T-cell (primary cell): ENCODE measurements at regions not wholly inside any gene's neighbourhood (a gene's known extent, or its start where the extent isn't known, plus 50 kb on each side); places are given as distances from the start of the nearest gene placed in this dataset.

Experiments
- ATAC-seq, 4 experiments: fragments of 200-7000 bp in 3 of 4; fragments of 150-1000 bp in 1 of 4; cut with Tn5 transposase; replicated peaks in 1 of 4; 1 replicate in 3 of 4; 2 replicates in 1 of 4; pipeline ENCODE4 v1.10.0; 2021; ENCODE audit warnings: moderate library complexity in 3 of 4, mild to moderate bottlenecking in 2 of 4, moderate number of reproducible peaks in 1 of 4
- CTCF ChIA-PET, 2 donors: fragments of 300-600 bp; sonication (Branson Sonifier 250); formaldehyde crosslinking; loops; one replicate each; lab custom pipeline; 2022; ENCODE audit warnings: antibody characterized with exemption in 2 of 2; lab: Charles Lee
- POLR2A ChIA-PET, 2 donors: fragments of 300-600 bp; sonication (Branson Sonifier 250); formaldehyde crosslinking; loops; one replicate each; lab custom pipeline; 2022; ENCODE audit warnings: antibody characterized with exemption in 2 of 2; lab: Charles Lee
- DNase-seq, 35 experiments: peaks; one replicate each; pipeline versions ENCODE4 v3.0.0 to v3.0.0-alpha.2; 2013 to 2023
- H3K27ac ChIP-seq: one replicate; pipeline ENCODE4 v1.5.1; 2013; ENCODE audit warnings: low read length
- H3K27me3 ChIP-seq, 2 experiments: replicated peaks in 1 of 2; 1 replicate in 1 of 2; 2 replicates in 1 of 2; pipeline versions ENCODE4 v1.6.1 to v1.7.0; 2013; ENCODE audit warnings: low read length in 1 of 2, mixed read lengths in 1 of 2; ENCODE audit not compliant: control insufficient read depth in 2 of 2, insufficient read depth in 2 of 2; ENCODE audit errors: extremely low read depth in 1 of 2
- H3K36me3 ChIP-seq, 2 donors: 1 replicate in 1 of 2; 2 replicates in 1 of 2; pipeline versions ENCODE4 v1.6.1 to v1.7.0; 2013; ENCODE audit warnings: low read length in 1 of 2; ENCODE audit not compliant: control insufficient read depth in 2 of 2, insufficient read depth in 1 of 2; ENCODE audit errors: extremely low read depth in 1 of 2
- H3K4me1 ChIP-seq, 2 experiments: 1 replicate in 1 of 2; 2 replicates in 1 of 2; pipeline versions ENCODE4 v1.6.1 to v1.7.0; 2013; ENCODE audit warnings: low read length in 2 of 2, mixed read lengths in 1 of 2; ENCODE audit not compliant: insufficient read depth in 2 of 2, control insufficient read depth in 1 of 2; ENCODE audit errors: extremely low read depth in 1 of 2
- H3K4me3 ChIP-seq, 2 donors: 1 replicate in 1 of 2; 2 replicates in 1 of 2; pipeline versions ENCODE4 v1.5.1 to v1.7.0; 2013; ENCODE audit warnings: mild to moderate bottlenecking in 2 of 2, low read length in 1 of 2, moderate library complexity in 1 of 2; ENCODE audit not compliant: control insufficient read depth in 1 of 2; ENCODE audit errors: extremely low read depth in 1 of 2
- H3K9me3 ChIP-seq: 2 replicates; pipeline ENCODE4 v1.7.0; 2013
- H3K27ac Mint-ChIP-seq, 2 donors: one replicate each; pipeline ENCODE4 v1.8.0; 2020 to 2021; ENCODE audit warnings: mild to moderate bottlenecking in 2 of 2, mixed read lengths in 2 of 2
- H3K27me3 Mint-ChIP-seq, 2 donors: one replicate each; pipeline ENCODE4 v1.8.0; 2021 to 2022; ENCODE audit warnings: mixed read lengths in 2 of 2
- H3K36me3 Mint-ChIP-seq: one replicate; pipeline ENCODE4 v1.8.0; 2021; ENCODE audit warnings: mixed read lengths
- H3K4me1 Mint-ChIP-seq, 3 donors: one replicate each; pipeline ENCODE4 v1.8.0; 2020 to 2022; ENCODE audit warnings: mixed read lengths in 3 of 3, mild to moderate bottlenecking in 1 of 3
- H3K4me3 Mint-ChIP-seq, 3 donors: one replicate each; pipeline ENCODE4 v1.8.0; 2020 to 2022; ENCODE audit warnings: mild to moderate bottlenecking in 3 of 3, mixed read lengths in 3 of 3, moderate library complexity in 3 of 3
- H3K9me3 Mint-ChIP-seq, 3 donors: one replicate each; pipeline ENCODE4 v1.8.0; 2020 to 2022; ENCODE audit warnings: mixed read lengths in 3 of 3
- WGBS: methylation state at CpG from one replicate; pipeline ENCODE4 v1.1.5; 2013; ENCODE audit warnings: missing lambda C conversion rate; ENCODE audit not compliant: insufficient coverage; 5-methylcytosine and 5-hydroxymethylcytosine counted together

DNA sequence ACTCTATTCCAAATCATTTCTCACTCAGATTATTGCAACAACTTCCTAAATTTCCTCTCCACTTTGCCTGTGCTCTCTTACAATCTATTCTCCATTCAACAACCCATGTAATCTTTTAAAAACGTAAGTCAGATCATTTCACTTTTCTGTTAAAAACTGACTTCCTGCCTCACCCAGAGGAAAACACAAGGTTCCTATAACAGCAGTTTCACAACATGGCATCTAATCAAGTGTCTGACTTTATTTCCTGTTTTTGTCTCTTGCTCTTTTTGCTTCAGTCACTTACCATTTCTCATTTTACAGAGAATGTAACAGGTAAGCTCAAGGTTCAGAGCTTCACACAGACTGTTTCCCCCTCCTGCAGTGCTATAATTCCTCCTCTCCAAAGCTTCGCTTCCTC lies 560.7 kb downstream of the LRRIQ3 start:
- no peak overlapping the region for H3K4me3 ChIP-seq
- POLR2A ChIA-PET, result no interaction called here
- no peak overlapping the region for H3K4me3 Mint-ChIP-seq
- no peaks in the 10 kb centered on the region for H3K9me3 ChIP-seq
- H3K36me3 Mint-ChIP-seq, result no peaks in the 10 kb centered on the region
- no peak for DNase-seq
- no peak overlapping the region for H3K27ac Mint-ChIP-seq
- no peaks in the 10 kb centered on the region for H3K27me3 Mint-ChIP-seq
- H3K4me1 Mint-ChIP-seq, result no peaks in the 10 kb centered on the region
- H3K4me1 ChIP-seq, result no peaks in the 10 kb centered on the region
- no peaks in the 10 kb centered on the region for H3K27me3 ChIP-seq
- H3K27ac ChIP-seq, result no peak overlapping the region
- H3K36me3 ChIP-seq, result no peaks in the 10 kb centered on the region
- 57% methylated on average over 2 of the region's 2 CpGs for WGBS
- CTCF ChIA-PET, result interaction anchor here in 1 of 2 donors (0.6 kb wide), 1 partner anchor 136 kb away, joined by 8 read pairs; no protein-coding TSS in a partner anchor
- ATAC-seq, result no peak
- H3K9me3 Mint-ChIP-seq, result peaks cover 0 to 12% (median 3%) of the 10 kb centered on the region in 3 donors

DNA sequence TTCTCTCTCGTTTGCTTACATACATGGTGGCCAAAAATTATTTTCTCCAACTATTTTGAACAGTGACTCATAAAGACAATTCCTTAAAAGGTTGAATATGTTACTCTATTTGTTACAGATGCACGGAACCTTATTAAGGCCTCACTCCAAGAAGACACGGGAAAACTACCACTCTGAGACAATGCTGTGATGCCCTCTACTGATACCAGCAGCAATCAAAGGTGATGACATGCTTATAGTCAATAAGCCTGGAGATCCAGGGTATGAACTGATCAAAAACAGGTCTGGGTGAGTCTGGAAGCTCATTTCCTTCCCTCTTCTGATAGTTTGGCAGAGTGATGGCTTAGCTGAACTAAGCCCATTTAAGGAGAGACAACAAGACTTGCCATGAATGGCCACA lies 563.0 kb downstream of the LRRIQ3 start:
- Mint-ChIP-seq H3K4me3 (no peak overlapping the region), H3K9me3 (peaks cover 0 to 12% (median 9%) of the 10 kb centered on the region in 3 donors), H3K4me1 (no peaks in the 10 kb centered on the region), H3K36me3 (no peaks in the 10 kb centered on the region), H3K27me3 (no peaks in the 10 kb centered on the region), H3K27ac (no peak overlapping the region)
- ChIA-PET POLR2A (no interaction called here), CTCF (no interaction called here)
- no peaks in the 10 kb centered on the region for H3K27me3 ChIP-seq
- WGBS, result 71% methylated on average over 2 of the region's 3 CpGs
- no peak overlapping the region for H3K27ac ChIP-seq
- no peak overlapping the region for H3K4me3 ChIP-seq
- DNase-seq, result no peak
- no peak for ATAC-seq
- H3K4me1 ChIP-seq, result no peaks in the 10 kb centered on the region
- H3K36me3 ChIP-seq, result no peaks in the 10 kb centered on the region
- no peaks in the 10 kb centered on the region for H3K9me3 ChIP-seq

DNA sequence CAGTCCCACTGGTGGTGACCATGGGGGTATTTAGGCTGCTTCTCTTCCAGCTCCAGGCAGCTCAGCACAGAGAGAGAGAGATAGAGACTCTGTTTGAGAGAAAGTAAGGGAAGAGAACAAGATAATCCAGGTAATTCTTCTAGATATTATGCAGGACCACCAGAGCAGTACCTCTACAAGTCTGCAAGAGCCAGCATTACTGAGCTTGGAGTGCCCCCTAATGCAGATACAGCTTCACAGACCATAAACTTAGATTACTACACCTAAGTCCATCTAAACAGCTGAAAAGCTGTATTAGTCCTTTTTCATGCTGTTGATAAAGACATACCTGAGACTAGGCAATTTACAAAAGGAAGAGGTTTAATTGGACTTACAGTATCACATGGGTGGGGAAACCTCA lies 570.3 kb downstream of the LRRIQ3 start:
- POLR2A ChIA-PET, result no interaction called here
- Mint-ChIP-seq H3K27me3 (no peaks in the 10 kb centered on the region), H3K9me3 (peaks cover 4 to 23% (median 17%) of the 10 kb centered on the region in 3 donors), H3K4me3 (no peak overlapping the region), H3K36me3 (no peaks in the 10 kb centered on the region), H3K4me1 (no peaks in the 10 kb centered on the region), H3K27ac (no peak overlapping the region)
- no peaks in the 10 kb centered on the region for H3K36me3 ChIP-seq
- CTCF ChIA-PET, result no interaction called here
- DNase-seq (no peak), ATAC-seq (no peak)
- H3K4me1 ChIP-seq, result no peaks in the 10 kb centered on the region
- no peak overlapping the region for H3K27ac ChIP-seq
- no peaks in the 10 kb centered on the region for H3K27me3 ChIP-seq
- H3K9me3 ChIP-seq, result no peaks in the 10 kb centered on the region
- H3K4me3 ChIP-seq, result no peak overlapping the region

DNA sequence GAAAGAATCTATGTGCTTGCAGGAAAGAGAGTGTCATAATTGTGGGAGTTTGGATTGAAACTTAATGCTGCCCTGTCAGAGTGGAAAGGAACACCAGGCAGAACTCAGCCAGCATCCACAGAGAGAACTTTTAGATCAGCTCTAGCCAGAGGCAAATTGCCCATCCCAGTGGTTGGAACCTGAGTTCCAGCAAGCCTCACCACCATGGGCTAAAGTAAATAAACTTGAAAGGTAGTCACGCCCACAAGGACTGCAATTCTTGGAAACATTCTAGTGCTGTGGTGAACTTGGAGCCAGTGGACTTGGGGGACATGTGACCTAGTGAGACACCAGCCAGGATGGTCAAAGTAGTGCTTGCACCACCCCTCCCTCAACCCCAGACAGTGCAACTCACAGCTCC lies 571.6 kb downstream of the LRRIQ3 start:
- Mint-ChIP-seq H3K9me3 (peaks cover 4 to 23% (median 17%) of the 10 kb centered on the region in 3 donors), H3K27ac (no peak overlapping the region), H3K4me3 (no peak overlapping the region), H3K4me1 (no peaks in the 10 kb centered on the region), H3K36me3 (no peaks in the 10 kb centered on the region), H3K27me3 (no peaks in the 10 kb centered on the region)
- ATAC-seq, result no peak
- DNase-seq, result no peak
- H3K4me1 ChIP-seq, result no peaks in the 10 kb centered on the region
- ChIA-PET POLR2A (no interaction called here), CTCF (no interaction called here)
- H3K9me3 ChIP-seq, result no peaks in the 10 kb centered on the region
- H3K27ac ChIP-seq, result no peak overlapping the region
- no CpG with 5 or more reads among the region's 1 CpG for WGBS
- no peaks in the 10 kb centered on the region for H3K27me3 ChIP-seq
- no peaks in the 10 kb centered on the region for H3K36me3 ChIP-seq
- H3K4me3 ChIP-seq, result no peak overlapping the region

GRCh38 chr1:73623946-73624345 lies 574.0 kb downstream of the LRRIQ3 start:
- H3K9me3 ChIP-seq, result no peaks in the 10 kb centered on the region
- Mint-ChIP-seq H3K4me1 (no peaks in the 10 kb centered on the region), H3K27me3 (no peaks in the 10 kb centered on the region), H3K36me3 (no peaks in the 10 kb centered on the region), H3K27ac (no peak overlapping the region), H3K9me3 (peaks cover 4 to 24% (median 5%) of the 10 kb centered on the region in 3 donors), H3K4me3 (no peak overlapping the region)
- CTCF ChIA-PET, result no interaction called here
- no peaks in the 10 kb centered on the region for H3K27me3 ChIP-seq
- no CpG with 5 or more reads among the region's 1 CpG for WGBS
- no peak for DNase-seq
- H3K4me3 ChIP-seq, result no peak overlapping the region
- POLR2A ChIA-PET, result no interaction called here
- no peak overlapping the region for H3K27ac ChIP-seq
- no peak for ATAC-seq
- no peaks in the 10 kb centered on the region for H3K4me1 ChIP-seq
- H3K36me3 ChIP-seq, result no peaks in the 10 kb centered on the region

DNA sequence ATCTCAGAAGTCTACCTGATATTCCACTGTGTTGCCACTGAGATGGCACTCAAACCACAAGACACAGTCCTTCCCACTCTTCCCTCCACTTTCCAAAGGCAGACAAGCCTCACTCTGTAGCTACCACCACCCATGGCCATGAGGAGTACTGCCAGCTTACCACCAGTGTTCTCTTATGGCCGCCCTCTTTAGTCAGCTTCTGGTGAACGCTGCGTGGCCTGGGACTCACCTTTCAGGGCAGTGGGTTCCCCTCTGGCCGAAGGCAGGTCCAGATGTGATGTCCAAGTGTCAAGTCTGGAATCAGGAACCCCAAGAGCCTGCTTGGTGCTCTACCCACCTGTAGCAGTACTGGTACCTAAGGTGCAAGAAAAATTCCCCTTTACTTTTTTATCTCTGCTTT lies 580.8 kb downstream of the LRRIQ3 start:
- H3K4me3 Mint-ChIP-seq, result no peak overlapping the region
- H3K27me3 ChIP-seq, result no peaks in the 10 kb centered on the region
- H3K4me1 Mint-ChIP-seq, result no peaks in the 10 kb centered on the region
- H3K9me3 Mint-ChIP-seq, result peaks cover 0 to 10% (median 7%) of the 10 kb centered on the region in 3 donors
- H3K4me3 ChIP-seq, result no peak overlapping the region
- no peaks in the 10 kb centered on the region for H3K9me3 ChIP-seq
- ChIA-PET CTCF (no interaction called here), POLR2A (no interaction called here)
- ATAC-seq, result no peak
- H3K36me3 Mint-ChIP-seq, result no peaks in the 10 kb centered on the region
- H3K4me1 ChIP-seq, result no peaks in the 10 kb centered on the region
- H3K27ac Mint-ChIP-seq, result no peak overlapping the region
- H3K27me3 Mint-ChIP-seq, result no peaks in the 10 kb centered on the region
- WGBS, result 73% methylated on average over 3 of the region's 4 CpGs
- H3K27ac ChIP-seq, result no peak overlapping the region
- no peak for DNase-seq
- no peaks in the 10 kb centered on the region for H3K36me3 ChIP-seq

- ChIA-PET CTCF (interaction anchor here in 1 of 2 donors (0.6 kb wide), 1 partner anchor 67 kb away, joined by 4 read pairs; no protein-coding TSS in a partner anchor), POLR2A (no interaction called here)
- Histone ChIP-seq H3K27ac (no peak overlapping the region), H3K4me1 (no peaks in the 10 kb centered on the region), H3K9me3 (no peaks in the 10 kb centered on the region), H3K36me3 (no peaks in the 10 kb centered on the region), H3K27me3 (no peaks in the 10 kb centered on the region), H3K4me3 (no peak overlapping the region)
- H3K4me1 Mint-ChIP-seq, result no peaks in the 10 kb centered on the region
- H3K27ac Mint-ChIP-seq, result no peak overlapping the region
- DNase-seq, result no peak
- ATAC-seq, result no peak
- H3K9me3 Mint-ChIP-seq, result peaks cover 0 to 12% (median 7%) of the 10 kb centered on the region in 3 donors
- no peaks in the 10 kb centered on the region for H3K27me3 Mint-ChIP-seq
- no peaks in the 10 kb centered on the region for H3K36me3 Mint-ChIP-seq
- H3K4me3 Mint-ChIP-seq, result no peak overlapping the region
Observed at GRCh38 chr1:73611681-73612080, 586.3 kb downstream of the LRRIQ3 start.
